OCI-LY7 (cell line): ENCODE measurements at regions not wholly inside any gene's neighbourhood (a gene's known extent, or its start where the extent isn't known, plus 50 kb on each side); places are given as distances from the start of the nearest gene placed in this dataset.

Experiments
- EZH2phosphoT487 ChIP-seq: fragments of 200-600 bp; sonication (generic); IDR thresholded peaks from 2 replicates; pipeline ENCODE4 v1.6.1; 2018; ENCODE audit warnings: low read depth, borderline replicate concordance, mild to moderate bottlenecking, mixed run types, antibody characterized with exemption, low read length, moderate library complexity, mixed read lengths
- TF ChIP-seq, protein P1 (sequence below): fragments of 200-600 bp; sonication (generic); conservative IDR thresholded peaks from 2 replicates; pipeline ENCODE4 v1.5.1; 2014; ENCODE audit warnings: mild to moderate bottlenecking, antibody characterized with exemption, low read length, moderate library complexity, mixed read lengths

- TF ChIP-seq, protein P1, sequence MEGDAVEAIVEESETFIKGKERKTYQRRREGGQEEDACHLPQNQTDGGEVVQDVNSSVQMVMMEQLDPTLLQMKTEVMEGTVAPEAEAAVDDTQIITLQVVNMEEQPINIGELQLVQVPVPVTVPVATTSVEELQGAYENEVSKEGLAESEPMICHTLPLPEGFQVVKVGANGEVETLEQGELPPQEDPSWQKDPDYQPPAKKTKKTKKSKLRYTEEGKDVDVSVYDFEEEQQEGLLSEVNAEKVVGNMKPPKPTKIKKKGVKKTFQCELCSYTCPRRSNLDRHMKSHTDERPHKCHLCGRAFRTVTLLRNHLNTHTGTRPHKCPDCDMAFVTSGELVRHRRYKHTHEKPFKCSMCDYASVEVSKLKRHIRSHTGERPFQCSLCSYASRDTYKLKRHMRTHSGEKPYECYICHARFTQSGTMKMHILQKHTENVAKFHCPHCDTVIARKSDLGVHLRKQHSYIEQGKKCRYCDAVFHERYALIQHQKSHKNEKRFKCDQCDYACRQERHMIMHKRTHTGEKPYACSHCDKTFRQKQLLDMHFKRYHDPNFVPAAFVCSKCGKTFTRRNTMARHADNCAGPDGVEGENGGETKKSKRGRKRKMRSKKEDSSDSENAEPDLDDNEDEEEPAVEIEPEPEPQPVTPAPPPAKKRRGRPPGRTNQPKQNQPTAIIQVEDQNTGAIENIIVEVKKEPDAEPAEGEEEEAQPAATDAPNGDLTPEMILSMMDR = no peak
- no peak for TF ChIP-seq EZH2phosphoT487
Observed at GRCh38 chr11:13119361-13119760, 110.2 kb downstream of the RASSF10 start.
